HCT116 (cell line): ENCODE measurements at regions not wholly inside any gene's neighbourhood (a gene's known extent, or its start where the extent isn't known, plus 50 kb on each side); places are given as distances from the start of the nearest gene placed in this dataset.

Source experiments
- ATAC-seq: fragments of 200-7000 bp; cut with Tn5 transposase; 2 replicates; pipeline ENCODE4 v1.9.1; 2020; ENCODE audit warnings: mild to moderate bottlenecking, moderate library complexity
- BruUV-seq: library from RNA; stranded (reverse); fragments of 400-500 nt; replicated peaks from 2 replicates; lab custom pipeline; 2021; lab: Mats Ljungman, UMichigan
- CTCF ChIA-PET: fragments of 300-600 bp; sonication (Branson Sonifier 250); formaldehyde crosslinking; loops from one replicate; lab custom pipeline; 2021; ENCODE audit warnings: antibody characterized with exemption; lab: Charles Lee
- POLR2A ChIA-PET: fragments of 300-600, 350-600 bp; sonication (Branson Sonifier 250); formaldehyde crosslinking; loops from one replicate; lab custom pipeline; 2021; ENCODE audit warnings: antibody characterized with exemption; lab: Charles Lee
- RAD21 ChIA-PET, 2 experiments: fragments of 300-600 bp; sonication (Branson Sonifier 250); formaldehyde crosslinking; loops; one replicate each; lab custom pipeline; 2023; ENCODE audit warnings: low total read pairs in 2 of 2; ENCODE audit not compliant: uncharacterized antibody in 2 of 2, unreplicated experiment in 2 of 2, low non-redundant PET in 1 of 2; lab: Charles Lee
- DNase-seq: peaks from one replicate; pipeline ENCODE4 v3.0.0-alpha.2; 2010; ENCODE audit warnings: low read depth, low spot score
- H2AFZ ChIP-seq: fragments of 200-600 bp; shearing (Covaris generic), sonication (generic); 2 replicates; pipeline ENCODE4 v1.6.1; 2017; ENCODE audit warnings: low read depth, mixed run types, mixed read lengths, antibody characterized with exemption, low read length; ENCODE audit not compliant: poor library complexity, severe bottlenecking
- H3K27ac ChIP-seq: 2 replicates; pipeline ENCODE4 v1.5.1; 2012; ENCODE audit warnings: low read depth, low read length
- H3K27me3 ChIP-seq: fragments of 200-600 bp; sonication (generic); 2 replicates; pipeline ENCODE4 v1.6.1; 2016; ENCODE audit warnings: mixed run types, low read length, mixed read lengths; ENCODE audit not compliant: insufficient read depth
- H3K36me3 ChIP-seq, 2 experiments: fragments of 200-500 bp in 1 of 2; fragments of 200-600 bp in 1 of 2; sonication (Bioruptor generic) in 1 of 2; sonication (generic) in 1 of 2; 2 replicates each; pipeline versions ENCODE4 v1.5.1 to v1.6.1; 2014 to 2016; ENCODE audit warnings: low read length in 2 of 2, inconsistent platforms in 1 of 2, mixed read lengths in 1 of 2, mixed run types in 1 of 2; ENCODE audit not compliant: insufficient read depth in 2 of 2, control insufficient read depth in 1 of 2
- H3K4me1 ChIP-seq, 2 experiments: fragments of 200-600 bp in 1 of 2; sonication (generic) in 1 of 2; 2 replicates each; pipeline versions ENCODE4 v1.5.1 to v1.6.1; 2012 to 2017; ENCODE audit warnings: low read length in 2 of 2, inconsistent platforms in 1 of 2, mild to moderate bottlenecking in 1 of 2, mixed read lengths in 1 of 2, mixed run types in 1 of 2, moderate library complexity in 1 of 2; ENCODE audit not compliant: insufficient read depth in 2 of 2, control insufficient read depth in 1 of 2
- H3K4me2 ChIP-seq: fragments of 200-600 bp; sonication (generic); 2 replicates; pipeline ENCODE4 v1.6.1; 2017; ENCODE audit warnings: mixed run types, low read length, mixed read lengths
- H3K4me3 ChIP-seq, 2 experiments: fragments of 200-600 bp in 1 of 2; sonication (generic) in 1 of 2; replicated peaks in 1 of 2; 2 replicates each; pipeline ENCODE4 v1.5.1; 2011 to 2016; ENCODE audit warnings: low read length in 2 of 2, control low read depth in 1 of 2, low read depth in 1 of 2, mild to moderate bottlenecking in 1 of 2, mixed read lengths in 1 of 2, mixed run types in 1 of 2
- H3K79me2 ChIP-seq: fragments of 200-600 bp; sonication (generic); 2 replicates; pipeline ENCODE4 v1.6.1; 2017; ENCODE audit warnings: mild to moderate bottlenecking, mixed run types, low read length, moderate library complexity, mixed read lengths; ENCODE audit not compliant: insufficient read depth
- H3K9ac ChIP-seq: fragments of 200-600 bp; sonication (generic); 2 replicates; pipeline ENCODE4 v1.6.1; 2016; ENCODE audit warnings: low read length, mixed read lengths
- H3K9me2 ChIP-seq: fragments of 200-600 bp; sonication (generic), shearing (Covaris generic); 2 replicates; pipeline ENCODE4 v1.6.1; 2017; ENCODE audit warnings: mixed run types, mild to moderate bottlenecking, moderate library complexity; ENCODE audit not compliant: insufficient read depth
- H3K9me3 ChIP-seq, 2 experiments: fragments of 200-500 bp in 1 of 2; fragments of 200-600 bp in 1 of 2; sonication (Bioruptor generic) in 1 of 2; sonication (generic) in 1 of 2; 2 replicates each; pipeline ENCODE4 v1.6.1; 2014 to 2017; ENCODE audit warnings: low read length in 2 of 2, mixed read lengths in 2 of 2, inconsistent platforms in 1 of 2, low read depth in 1 of 2, mild to moderate bottlenecking in 1 of 2, mixed run types in 1 of 2, moderate library complexity in 1 of 2; ENCODE audit not compliant: control insufficient read depth in 1 of 2, insufficient read depth in 1 of 2
- H4K20me1 ChIP-seq: fragments of 200-600 bp; sonication (generic), shearing (Covaris generic); 2 replicates; pipeline ENCODE4 v1.6.1; 2017; ENCODE audit warnings: mixed run types, mild to moderate bottlenecking, moderate library complexity; ENCODE audit not compliant: insufficient read depth
- FOSL1 ChIP-seq: IDR thresholded peaks from 2 replicates; pipeline ENCODE4 v1.6.1; 2012; ENCODE audit warnings: low read depth
- POLR2AphosphoS5 ChIP-seq: IDR thresholded peaks from 2 replicates; pipeline ENCODE4 v1.6.1; 2011; ENCODE audit warnings: mild to moderate bottlenecking, low read depth, low read length, moderate library complexity
- RAD21 ChIP-seq: IDR thresholded peaks from 2 replicates; pipeline ENCODE4 v1.6.1; 2012; ENCODE audit warnings: low read depth, mild to moderate bottlenecking
- REST ChIP-seq: IDR thresholded peaks from 2 replicates; pipeline ENCODE4 v1.6.1; 2012; ENCODE audit warnings: low read depth
- SIN3A ChIP-seq: IDR thresholded peaks from 2 replicates; pipeline ENCODE4 v1.6.1; 2012; ENCODE audit warnings: low read depth
- SP1 ChIP-seq: IDR thresholded peaks from 2 replicates; pipeline ENCODE4 v1.6.1; 2012; ENCODE audit warnings: low read depth
- SRF ChIP-seq: IDR thresholded peaks from 2 replicates; pipeline ENCODE4 v1.6.1; 2012; ENCODE audit warnings: low read depth
- TCF7L2 ChIP-seq: IDR thresholded peaks from 2 replicates; pipeline ENCODE4 v1.7.0; 2011; ENCODE audit warnings: borderline replicate concordance, inconsistent platforms; ENCODE audit not compliant: insufficient read depth, insufficient read length; ENCODE audit errors: extremely low read depth
- YY1 ChIP-seq: IDR thresholded peaks from 2 replicates; pipeline ENCODE4 v1.6.1; 2011; ENCODE audit warnings: low read length, low read depth, moderate library complexity, mild to moderate bottlenecking; ENCODE audit not compliant: insufficient replicate concordance; ENCODE audit errors: extremely low read depth
- ZBTB33 ChIP-seq: IDR thresholded peaks from 2 replicates; pipeline ENCODE4 v1.6.1; 2011; ENCODE audit warnings: mild to moderate bottlenecking, low read length, moderate library complexity; ENCODE audit not compliant: insufficient replicate concordance; ENCODE audit errors: extremely low read depth
- ZNF274 ChIP-seq: fragments of 200-500 bp; sonication (Bioruptor generic); IDR thresholded peaks from 2 replicates; pipeline ENCODE4 v1.6.1; 2014; ENCODE audit warnings: mild to moderate bottlenecking, low read depth, low read length, inconsistent platforms
- intact Hi-C: fragments of 100-400 bp; cut with micrococcal nuclease; formaldehyde crosslinking; loops from 2 replicates; pipeline ENCODE4 v1.10.0; 2022

DNA sequence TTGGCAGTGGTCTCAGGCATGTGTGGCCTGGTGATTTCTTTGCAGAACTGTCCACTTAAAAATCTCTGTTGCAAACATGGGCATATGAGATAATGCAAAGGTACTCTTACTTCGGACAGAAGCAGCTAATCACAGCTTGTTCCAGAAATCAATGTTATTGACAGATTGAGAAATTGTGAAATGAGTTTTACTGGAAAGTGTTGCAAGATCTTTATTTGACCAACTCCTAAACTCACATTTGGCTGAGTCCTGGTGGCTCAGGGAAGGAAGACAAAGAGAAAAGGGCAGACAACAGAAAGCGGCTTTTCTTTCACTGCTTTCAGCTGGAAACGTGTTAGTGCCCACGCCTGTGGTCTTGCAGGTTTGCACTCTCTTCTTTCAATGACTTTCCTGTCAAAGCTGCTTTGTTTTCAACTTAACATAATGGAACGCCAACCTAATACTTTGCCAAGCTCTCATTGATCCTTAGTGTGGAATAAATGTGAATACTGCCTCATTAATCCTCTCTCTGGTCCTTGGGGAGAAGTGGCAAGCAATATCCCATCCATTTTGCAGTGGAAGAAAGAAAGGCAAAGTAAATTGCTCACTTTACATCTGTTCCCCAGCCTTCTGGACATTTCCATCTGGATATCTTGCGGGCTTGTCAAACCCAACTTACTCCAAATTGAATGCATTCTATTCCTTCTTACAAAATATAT, 586.4 kb downstream of the LRRC70 start:
- Histone ChIP-seq H3K79me2 (no peaks in the 10 kb centered on the region), H3K4me2 (no peak overlapping the region), H4K20me1 (no peaks in the 10 kb centered on the region), H3K27me3 (no peaks in the 10 kb centered on the region), H3K9me2 (no peaks in the 10 kb centered on the region), H3K27ac (no peak overlapping the region), H3K9me3 (peaks cover 5 to 14% of the 10 kb centered on the region in 2 experiments; a peak in 2 of 4 replicates), H2AFZ (no peak overlapping the region), H3K4me3 (no peak overlapping the region), H3K4me1 (no peaks in the 10 kb centered on the region), H3K9ac (no peak overlapping the region), H3K36me3 (no peaks in the 10 kb centered on the region)
- ChIA-PET POLR2A (no interaction called here), RAD21 (no interaction called here), CTCF (no interaction called here)
- no peak for TF ChIP-seq FOSL1
- TF ChIP-seq SIN3A = no peak
- no peak for TF ChIP-seq SRF
- TF ChIP-seq YY1 = no peak
- no peak for TF ChIP-seq REST
- no peak for TF ChIP-seq TCF7L2
- TF ChIP-seq RAD21 = no peak
- no peak for TF ChIP-seq SP1
- TF ChIP-seq ZBTB33 = no peak
- no peak for TF ChIP-seq POLR2AphosphoS5
- no peak for TF ChIP-seq ZNF274
- intact Hi-C loops = no loop called here
- no peak for ATAC-seq
- BruUV-seq = no TSS peak
- no peak for DNase-seq
